WTC11 (cell line): ENCODE measurements at regions not wholly inside any gene's neighbourhood (a gene's known extent, or its start where the extent isn't known, plus 50 kb on each side); places are given as distances from the start of the nearest gene placed in this dataset.

Experiments used
- ATAC-seq: fragments of 200-7000 bp; cut with Tn5 transposase; 2 replicates; pipeline ENCODE4 v1.10.0; 2021; ENCODE audit warnings: mild to moderate bottlenecking, moderate library complexity
- CTCF ChIA-PET: fragments of 300-600 bp; sonication (Branson Sonifier 250); formaldehyde crosslinking; loops from one replicate; lab custom pipeline; 2021; ENCODE audit warnings: antibody characterized with exemption; lab: Charles Lee
- POLR2A ChIA-PET: fragments of 350-600 bp; sonication (Branson Sonifier 250); formaldehyde crosslinking; loops from one replicate; lab custom pipeline; 2021; ENCODE audit warnings: antibody characterized with exemption; lab: Charles Lee
- DNase-seq: peaks from one replicate; pipeline ENCODE4 v3.0.0; 2021; ENCODE audit warnings: low spot score
- H3K27ac Mint-ChIP-seq: 2 replicates; pipeline ENCODE4 v1.8.0; 2021; ENCODE audit warnings: mixed read lengths
- H3K27me3 Mint-ChIP-seq: 2 replicates; pipeline ENCODE4 v1.8.0; 2021; ENCODE audit warnings: low read depth, mild to moderate bottlenecking, moderate library complexity, mixed read lengths
- H3K36me3 Mint-ChIP-seq: 2 replicates; pipeline ENCODE4 v1.8.0; 2021; ENCODE audit warnings: mixed read lengths
- H3K4me1 Mint-ChIP-seq: 2 replicates; pipeline ENCODE4 v1.8.0; 2022; ENCODE audit warnings: mixed read lengths
- H3K4me3 Mint-ChIP-seq: 2 replicates; pipeline ENCODE4 v1.8.0; 2021; ENCODE audit warnings: mild to moderate bottlenecking, moderate library complexity, mixed read lengths
- H3K9me3 Mint-ChIP-seq: 2 replicates; pipeline ENCODE4 v1.8.0; 2021; ENCODE audit warnings: mixed read lengths
- ATF1 ChIP-seq: sonication (generic); formaldehyde crosslinking; IDR thresholded peaks from 2 replicates; pipeline ENCODE4 v1.8.1; 2023; ENCODE audit warnings: mild to moderate bottlenecking, moderate library complexity, missing genetic modification reagents
- CREM ChIP-seq: sonication (generic); formaldehyde crosslinking; IDR thresholded peaks from 2 replicates; pipeline ENCODE4 v1.8.1; 2022; ENCODE audit warnings: mild to moderate bottlenecking, missing genetic modification reagents, moderate library complexity
- EMX1 ChIP-seq: fragments of 250-450 bp; sonication (Bioruptor Pico); IDR thresholded peaks from 2 replicates; pipeline ENCODE4 v1.8.0; 2021; ENCODE audit warnings: mild to moderate bottlenecking
- ETV6 ChIP-seq: sonication (generic); formaldehyde crosslinking; IDR thresholded peaks from 2 replicates; pipeline ENCODE4 v1.8.1; 2022; ENCODE audit warnings: mild to moderate bottlenecking, missing genetic modification reagents
- GTF2I ChIP-seq: fragments of 250-450 bp; sonication (Bioruptor Pico); conservative IDR thresholded peaks from 2 replicates; pipeline ENCODE4 v1.4.0; 2021; ENCODE audit warnings: mild to moderate bottlenecking
- HMGA2 ChIP-seq: fragments of 250-450 bp; sonication (Bioruptor Pico); IDR thresholded peaks from 2 replicates; pipeline ENCODE4 v1.4.0; 2021; ENCODE audit warnings: mild to moderate bottlenecking, moderate library complexity
- IRF2 ChIP-seq: sonication (generic); formaldehyde crosslinking; IDR thresholded peaks from 2 replicates; pipeline ENCODE4 v1.8.0; 2022; ENCODE audit warnings: low read depth, missing genetic modification reagents, borderline replicate concordance
- MYBL2 ChIP-seq: sonication (generic); formaldehyde crosslinking; IDR thresholded peaks from 2 replicates; pipeline ENCODE4 v1.8.1; 2023; ENCODE audit warnings: mild to moderate bottlenecking, moderate library complexity, missing genetic modification reagents
- NFYB ChIP-seq: sonication (generic); formaldehyde crosslinking; conservative IDR thresholded peaks from 2 replicates; pipeline ENCODE4 v1.8.0; 2022; ENCODE audit warnings: low read depth, missing genetic modification reagents
- RELA ChIP-seq: sonication (generic); formaldehyde crosslinking; IDR thresholded peaks from 2 replicates; pipeline ENCODE4 v1.8.1; 2022; ENCODE audit warnings: missing genetic modification reagents, mild to moderate bottlenecking, borderline replicate concordance
- SMAD3 ChIP-seq: sonication (generic); formaldehyde crosslinking; IDR thresholded peaks from 2 replicates; pipeline ENCODE4 v1.8.0; 2022; ENCODE audit warnings: missing genetic modification reagents, mild to moderate bottlenecking, borderline replicate concordance
- TEAD1 ChIP-seq: sonication (generic); formaldehyde crosslinking; IDR thresholded peaks from 2 replicates; pipeline ENCODE4 v1.8.0; 2022; ENCODE audit warnings: mild to moderate bottlenecking, missing genetic modification reagents
- TEAD4 ChIP-seq: sonication (generic); formaldehyde crosslinking; IDR thresholded peaks from 2 replicates; pipeline ENCODE4 v1.8.0; 2022; ENCODE audit warnings: mild to moderate bottlenecking, missing genetic modification reagents
- TP53 ChIP-seq: sonication (generic); formaldehyde crosslinking; IDR thresholded peaks from 2 replicates; pipeline ENCODE4 v1.8.1; 2023; ENCODE audit warnings: mild to moderate bottlenecking, missing genetic modification reagents
- ZBTB21 ChIP-seq: sonication (generic); formaldehyde crosslinking; IDR thresholded peaks from 2 replicates; pipeline ENCODE4 v1.8.1; 2023; ENCODE audit warnings: mild to moderate bottlenecking, missing genetic modification reagents, borderline replicate concordance
- ZNF232 ChIP-seq: sonication (generic); formaldehyde crosslinking; IDR thresholded peaks from 2 replicates; pipeline ENCODE4 v1.8.0; 2022; ENCODE audit warnings: mild to moderate bottlenecking, missing genetic modification reagents
- ZNF263 ChIP-seq: sonication (generic); formaldehyde crosslinking; IDR thresholded peaks from 2 replicates; pipeline ENCODE4 v1.8.1; 2022; ENCODE audit warnings: low read depth, mild to moderate bottlenecking, moderate library complexity, missing genetic modification reagents
- ZNF317 ChIP-seq: sonication (generic); formaldehyde crosslinking; IDR thresholded peaks from 2 replicates; pipeline ENCODE4 v1.8.1; 2023; ENCODE audit warnings: low read depth, mild to moderate bottlenecking, moderate library complexity, missing genetic modification reagents, borderline replicate concordance
- TF ChIP-seq, protein P1 (sequence below): fragments of 250-450 bp; sonication (Bioruptor Pico); IDR thresholded peaks from 2 replicates; pipeline ENCODE4 v2.1.2; 2022; ENCODE audit warnings: mild to moderate bottlenecking, moderate library complexity
- TF ChIP-seq, protein P2 (sequence below): sonication (generic); formaldehyde crosslinking; IDR thresholded peaks from 2 replicates; pipeline ENCODE4 v1.8.1; 2022; ENCODE audit warnings: low read depth, mild to moderate bottlenecking, moderate library complexity, missing genetic modification reagents, borderline replicate concordance
- TF ChIP-seq, protein P3 (sequence below): sonication (generic); formaldehyde crosslinking; IDR thresholded peaks from 2 replicates; pipeline ENCODE4 v1.8.1; 2023; ENCODE audit warnings: mild to moderate bottlenecking, moderate library complexity, missing genetic modification reagents
- TF ChIP-seq, protein P4 (sequence below): fragments of 250-450 bp; sonication (Bioruptor Pico); IDR thresholded peaks from 2 replicates; pipeline ENCODE4 v1.8.0; 2021; ENCODE audit warnings: mild to moderate bottlenecking
- TF ChIP-seq, protein P5 (sequence below): fragments of 200-600 bp; IDR thresholded peaks from 2 replicates; pipeline ENCODE4 v1.8.0; 2022; ENCODE audit warnings: antibody characterized with exemption
- TF ChIP-seq, protein P6 (sequence below): sonication (generic); formaldehyde crosslinking; IDR thresholded peaks from 2 replicates; pipeline ENCODE4 v1.8.1; 2023; ENCODE audit warnings: mild to moderate bottlenecking, missing genetic modification reagents

DNA sequence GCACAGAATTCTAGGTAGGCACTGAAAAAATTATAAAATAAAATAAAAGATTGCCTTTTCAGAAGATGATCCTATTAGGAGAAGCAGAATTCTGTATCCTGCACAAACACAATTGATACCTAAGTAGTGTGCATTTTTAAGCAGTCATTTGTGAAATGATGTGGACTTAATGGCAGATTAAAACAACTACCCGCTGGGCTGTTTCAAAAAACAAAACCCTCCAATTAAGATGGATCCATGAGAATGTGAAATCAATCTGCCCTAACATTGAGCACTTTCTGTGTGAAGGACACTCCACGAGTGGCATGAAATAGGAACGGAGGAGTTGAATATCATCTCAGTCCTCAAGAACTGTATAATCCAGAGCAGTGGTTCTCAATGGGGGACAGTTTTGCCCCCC, 1012.8 kb upstream of the EEF2KMT start (continued):
- TF ChIP-seq, protein P1, sequence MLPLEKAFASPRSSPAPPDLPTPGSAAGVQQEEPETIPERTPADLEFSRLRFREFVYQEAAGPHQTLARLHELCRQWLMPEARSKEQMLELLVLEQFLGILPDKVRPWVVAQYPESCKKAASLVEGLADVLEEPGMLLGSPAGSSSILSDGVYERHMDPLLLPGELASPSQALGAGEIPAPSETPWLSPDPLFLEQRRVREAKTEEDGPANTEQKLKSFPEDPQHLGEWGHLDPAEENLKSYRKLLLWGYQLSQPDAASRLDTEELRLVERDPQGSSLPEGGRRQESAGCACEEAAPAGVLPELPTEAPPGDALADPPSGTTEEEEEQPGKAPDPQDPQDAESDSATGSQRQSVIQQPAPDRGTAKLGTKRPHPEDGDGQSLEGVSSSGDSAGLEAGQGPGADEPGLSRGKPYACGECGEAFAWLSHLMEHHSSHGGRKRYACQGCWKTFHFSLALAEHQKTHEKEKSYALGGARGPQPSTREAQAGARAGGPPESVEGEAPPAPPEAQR, result no peak
- TF ChIP-seq, protein P2, sequence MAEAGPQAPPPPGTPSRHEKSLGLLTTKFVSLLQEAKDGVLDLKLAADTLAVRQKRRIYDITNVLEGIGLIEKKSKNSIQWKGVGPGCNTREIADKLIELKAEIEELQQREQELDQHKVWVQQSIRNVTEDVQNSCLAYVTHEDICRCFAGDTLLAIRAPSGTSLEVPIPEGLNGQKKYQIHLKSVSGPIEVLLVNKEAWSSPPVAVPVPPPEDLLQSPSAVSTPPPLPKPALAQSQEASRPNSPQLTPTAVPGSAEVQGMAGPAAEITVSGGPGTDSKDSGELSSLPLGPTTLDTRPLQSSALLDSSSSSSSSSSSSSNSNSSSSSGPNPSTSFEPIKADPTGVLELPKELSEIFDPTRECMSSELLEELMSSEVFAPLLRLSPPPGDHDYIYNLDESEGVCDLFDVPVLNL (CRISPR knock-in tag), result no peak
- TF ChIP-seq CREM (CRISPR knock-in tag) (no peak), RELA (no peak), ZNF263 (CRISPR knock-in tag) (no peak), ZNF232 (CRISPR knock-in tag) (no peak)
- TF ChIP-seq, protein P3, sequence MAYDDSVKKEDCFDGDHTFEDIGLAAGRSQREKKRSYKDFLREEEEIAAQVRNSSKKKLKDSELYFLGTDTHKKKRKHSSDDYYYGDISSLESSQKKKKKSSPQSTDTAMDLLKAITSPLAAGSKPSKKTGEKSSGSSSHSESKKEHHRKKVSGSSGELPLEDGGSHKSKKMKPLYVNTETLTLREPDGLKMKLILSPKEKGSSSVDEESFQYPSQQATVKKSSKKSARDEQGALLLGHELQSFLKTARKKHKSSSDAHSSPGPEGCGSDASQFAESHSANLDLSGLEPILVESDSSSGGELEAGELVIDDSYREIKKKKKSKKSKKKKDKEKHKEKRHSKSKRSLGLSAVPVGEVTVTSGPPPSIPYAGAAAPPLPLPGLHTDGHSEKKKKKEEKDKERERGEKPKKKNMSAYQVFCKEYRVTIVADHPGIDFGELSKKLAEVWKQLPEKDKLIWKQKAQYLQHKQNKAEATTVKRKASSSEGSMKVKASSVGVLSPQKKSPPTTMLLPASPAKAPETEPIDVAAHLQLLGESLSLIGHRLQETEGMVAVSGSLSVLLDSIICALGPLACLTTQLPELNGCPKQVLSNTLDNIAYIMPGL (CRISPR knock-in tag), result no peak
- TF ChIP-seq, protein P4, sequence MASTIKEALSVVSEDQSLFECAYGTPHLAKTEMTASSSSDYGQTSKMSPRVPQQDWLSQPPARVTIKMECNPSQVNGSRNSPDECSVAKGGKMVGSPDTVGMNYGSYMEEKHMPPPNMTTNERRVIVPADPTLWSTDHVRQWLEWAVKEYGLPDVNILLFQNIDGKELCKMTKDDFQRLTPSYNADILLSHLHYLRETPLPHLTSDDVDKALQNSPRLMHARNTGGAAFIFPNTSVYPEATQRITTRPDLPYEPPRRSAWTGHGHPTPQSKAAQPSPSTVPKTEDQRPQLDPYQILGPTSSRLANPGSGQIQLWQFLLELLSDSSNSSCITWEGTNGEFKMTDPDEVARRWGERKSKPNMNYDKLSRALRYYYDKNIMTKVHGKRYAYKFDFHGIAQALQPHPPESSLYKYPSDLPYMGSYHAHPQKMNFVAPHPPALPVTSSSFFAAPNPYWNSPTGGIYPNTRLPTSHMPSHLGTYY (CRISPR knock-in tag), result no peak

DNA sequence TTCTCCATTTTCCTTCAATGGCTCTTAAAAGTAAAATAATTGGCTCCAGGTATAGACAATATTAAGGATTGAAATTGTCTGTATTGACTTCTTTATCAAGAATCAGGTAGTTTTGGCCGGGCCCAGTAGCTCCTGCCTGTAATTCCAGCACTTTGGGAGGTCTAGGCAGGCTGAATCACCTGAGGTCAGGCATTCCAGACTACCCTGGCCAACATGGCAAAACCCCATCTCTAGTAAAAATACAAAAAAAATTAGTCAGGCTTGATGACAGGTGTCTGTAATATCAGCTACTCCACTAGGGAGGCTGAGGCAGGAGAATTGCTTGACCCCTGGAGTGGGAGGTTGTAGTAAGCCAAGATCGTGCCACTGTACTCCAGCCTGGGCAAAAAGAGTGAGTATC, 1008.5 kb upstream of the EEF2KMT start:
- ChIA-PET CTCF (no interaction called here), POLR2A (no interaction called here)
- Mint-ChIP-seq H3K27ac (no peak overlapping the region), H3K9me3 (peaks cover 73% of the 10 kb centered on the region), H3K4me3 (no peak overlapping the region), H3K27me3 (peaks cover 2% of the 10 kb centered on the region), H3K4me1 (no peaks in the 10 kb centered on the region), H3K36me3 (peaks cover 61% of the 10 kb centered on the region)
- no peak for TF ChIP-seq MYBL2 (CRISPR knock-in tag)
- no peak for TF ChIP-seq EMX1 (CRISPR knock-in tag)
- no peak for TF ChIP-seq TEAD4 (CRISPR knock-in tag)
- TF ChIP-seq ATF1 (CRISPR knock-in tag), result no peak
- no peak for TF ChIP-seq ETV6
- no peak for TF ChIP-seq HMGA2 (CRISPR knock-in tag)
- TF ChIP-seq RELA, result no peak
- no peak for TF ChIP-seq SMAD3
- DNase-seq (no peak), ATAC-seq (no peak)

DNA sequence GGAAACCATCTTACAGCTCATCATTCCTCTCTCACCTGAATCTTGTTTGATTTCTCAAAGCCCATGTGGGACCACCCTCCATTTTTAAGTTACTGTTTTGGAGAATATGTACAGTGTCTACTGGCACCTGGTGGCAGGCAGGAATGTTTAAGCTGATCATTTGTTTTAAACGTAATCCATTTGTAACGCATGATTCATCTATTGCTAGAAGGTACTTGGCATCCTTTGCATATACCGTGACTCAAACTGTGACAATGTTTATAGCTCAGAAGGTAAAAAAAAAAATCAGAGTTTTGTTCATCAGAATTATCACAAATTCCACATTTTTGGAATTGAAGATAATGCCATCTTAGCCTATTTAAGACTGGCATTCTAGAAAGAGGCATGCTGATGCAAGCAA, 1007.5 kb upstream of the EEF2KMT start:
- ChIA-PET POLR2A (no interaction called here), CTCF (no interaction called here)
- no peak overlapping the region for H3K4me3 Mint-ChIP-seq
- peaks cover 73% of the 10 kb centered on the region for H3K9me3 Mint-ChIP-seq
- ATAC-seq (no peak), DNase-seq (no peak)
- H3K27ac Mint-ChIP-seq, result no peak overlapping the region
- peaks cover 3% of the 10 kb centered on the region for H3K27me3 Mint-ChIP-seq
- H3K4me1 Mint-ChIP-seq, result no peaks in the 10 kb centered on the region
- peaks cover 61% of the 10 kb centered on the region for H3K36me3 Mint-ChIP-seq
- TF ChIP-seq CREM (CRISPR knock-in tag) (no peak), TEAD1 (no peak), NFYB (no peak), ZNF263 (CRISPR knock-in tag) (no peak), ZNF317 (no peak)

DNA sequence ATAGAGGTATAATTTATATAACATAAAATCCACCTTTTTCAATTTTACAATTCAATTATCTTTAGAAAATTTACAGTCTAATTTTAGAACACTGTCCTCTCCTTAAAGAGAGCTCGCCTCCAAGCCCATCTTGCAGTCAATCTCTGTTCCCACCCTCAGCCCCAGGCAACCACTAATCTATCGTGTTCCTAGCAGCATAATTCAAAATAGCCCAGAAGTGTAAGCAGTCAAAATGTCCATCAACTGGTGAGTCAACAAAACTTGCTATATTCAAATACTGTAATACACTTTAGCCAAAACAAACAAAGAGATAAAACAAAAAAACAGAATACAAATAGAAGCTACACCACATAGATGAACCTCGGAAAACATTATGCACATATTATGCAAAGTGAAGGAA, 1006.8 kb upstream of the EEF2KMT start:
- peaks cover 3% of the 10 kb centered on the region for H3K27me3 Mint-ChIP-seq
- no peak for DNase-seq
- ATAC-seq, result no peak
- H3K27ac Mint-ChIP-seq, result no peak overlapping the region
- peaks cover 64% of the 10 kb centered on the region for H3K36me3 Mint-ChIP-seq
- H3K4me1 Mint-ChIP-seq, result no peaks in the 10 kb centered on the region
- ChIA-PET CTCF (no interaction called here), POLR2A (no interaction called here)
- no peak overlapping the region for H3K4me3 Mint-ChIP-seq
- H3K9me3 Mint-ChIP-seq, result peaks cover 76% of the 10 kb centered on the region
- TF ChIP-seq, protein P5, sequence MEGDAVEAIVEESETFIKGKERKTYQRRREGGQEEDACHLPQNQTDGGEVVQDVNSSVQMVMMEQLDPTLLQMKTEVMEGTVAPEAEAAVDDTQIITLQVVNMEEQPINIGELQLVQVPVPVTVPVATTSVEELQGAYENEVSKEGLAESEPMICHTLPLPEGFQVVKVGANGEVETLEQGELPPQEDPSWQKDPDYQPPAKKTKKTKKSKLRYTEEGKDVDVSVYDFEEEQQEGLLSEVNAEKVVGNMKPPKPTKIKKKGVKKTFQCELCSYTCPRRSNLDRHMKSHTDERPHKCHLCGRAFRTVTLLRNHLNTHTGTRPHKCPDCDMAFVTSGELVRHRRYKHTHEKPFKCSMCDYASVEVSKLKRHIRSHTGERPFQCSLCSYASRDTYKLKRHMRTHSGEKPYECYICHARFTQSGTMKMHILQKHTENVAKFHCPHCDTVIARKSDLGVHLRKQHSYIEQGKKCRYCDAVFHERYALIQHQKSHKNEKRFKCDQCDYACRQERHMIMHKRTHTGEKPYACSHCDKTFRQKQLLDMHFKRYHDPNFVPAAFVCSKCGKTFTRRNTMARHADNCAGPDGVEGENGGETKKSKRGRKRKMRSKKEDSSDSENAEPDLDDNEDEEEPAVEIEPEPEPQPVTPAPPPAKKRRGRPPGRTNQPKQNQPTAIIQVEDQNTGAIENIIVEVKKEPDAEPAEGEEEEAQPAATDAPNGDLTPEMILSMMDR, result no peak
- TF ChIP-seq IRF2 (no peak), GTF2I (no peak), ZBTB21 (CRISPR knock-in tag) (no peak), TP53 (CRISPR knock-in tag) (no peak), NFYB (no peak)
- TF ChIP-seq, protein P6, sequence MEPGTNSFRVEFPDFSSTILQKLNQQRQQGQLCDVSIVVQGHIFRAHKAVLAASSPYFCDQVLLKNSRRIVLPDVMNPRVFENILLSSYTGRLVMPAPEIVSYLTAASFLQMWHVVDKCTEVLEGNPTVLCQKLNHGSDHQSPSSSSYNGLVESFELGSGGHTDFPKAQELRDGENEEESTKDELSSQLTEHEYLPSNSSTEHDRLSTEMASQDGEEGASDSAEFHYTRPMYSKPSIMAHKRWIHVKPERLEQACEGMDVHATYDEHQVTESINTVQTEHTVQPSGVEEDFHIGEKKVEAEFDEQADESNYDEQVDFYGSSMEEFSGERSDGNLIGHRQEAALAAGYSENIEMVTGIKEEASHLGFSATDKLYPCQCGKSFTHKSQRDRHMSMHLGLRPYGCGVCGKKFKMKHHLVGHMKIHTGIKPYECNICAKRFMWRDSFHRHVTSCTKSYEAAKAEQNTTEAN, result no peak
